ENCODE measurements at regions not wholly inside any gene's neighbourhood (a gene's known extent, or its start where the extent isn't known, plus 50 kb on each side); places are given as distances from the start of the nearest gene placed in this dataset.

DNA sequence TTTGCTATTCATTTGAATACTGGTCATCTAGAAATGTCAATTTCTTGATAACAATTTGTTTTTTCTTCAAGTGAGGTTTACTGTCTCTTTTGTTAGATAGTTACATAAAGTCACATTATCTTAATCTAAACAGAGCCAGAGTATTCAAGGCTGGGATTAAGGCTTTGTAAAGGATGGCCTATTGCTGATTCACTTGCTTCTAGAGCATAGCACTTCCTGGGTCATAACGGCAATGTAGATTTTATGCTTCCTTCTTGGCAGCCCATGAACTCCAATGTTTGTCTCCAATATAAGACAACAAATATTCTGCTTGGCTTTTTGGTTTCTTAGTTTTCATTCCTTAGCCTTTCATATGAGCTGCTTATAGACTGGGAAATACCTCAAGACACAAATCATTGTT lies 2007.9 kb upstream of the CDH6 start:
- TF ChIP-seq TAF1 (IDR thresholded peaks at IDR 0.05; ENCODE audit: low read depth, low read length) (no peak), EZH2 (IDR thresholded peaks at IDR 0.05; ENCODE audit: low read depth, low read length, severe bottlenecking) (no peak), CEBPB (IDR thresholded peaks at IDR 0.05; ENCODE audit: low read depth, low read length) (no peak), EP300 (IDR thresholded peaks at IDR 0.05; ENCODE audit: borderline replicate concordance in 1 of 2, low read depth in 2 of 2, low read length in 2 of 2) (no peak), NRF1 (IDR thresholded peaks at IDR 0.05; ENCODE audit: low read depth, low read length) (no peak), POLR2A (IDR thresholded peaks at IDR 0.05; ENCODE audit: control extremely low read depth in 1 of 2, low read depth in 2 of 2, low read length in 2 of 2) (no peak), BACH1 (IDR thresholded peaks at IDR 0.05; ENCODE audit: low read length) (no peak), RNF2 (IDR thresholded peaks at IDR 0.05; ENCODE audit: borderline replicate concordance, low read depth, low read length, missing control alignments, poor library complexity, severe bottlenecking) (no peak)
- TF ChIP-seq, protein P1, sequence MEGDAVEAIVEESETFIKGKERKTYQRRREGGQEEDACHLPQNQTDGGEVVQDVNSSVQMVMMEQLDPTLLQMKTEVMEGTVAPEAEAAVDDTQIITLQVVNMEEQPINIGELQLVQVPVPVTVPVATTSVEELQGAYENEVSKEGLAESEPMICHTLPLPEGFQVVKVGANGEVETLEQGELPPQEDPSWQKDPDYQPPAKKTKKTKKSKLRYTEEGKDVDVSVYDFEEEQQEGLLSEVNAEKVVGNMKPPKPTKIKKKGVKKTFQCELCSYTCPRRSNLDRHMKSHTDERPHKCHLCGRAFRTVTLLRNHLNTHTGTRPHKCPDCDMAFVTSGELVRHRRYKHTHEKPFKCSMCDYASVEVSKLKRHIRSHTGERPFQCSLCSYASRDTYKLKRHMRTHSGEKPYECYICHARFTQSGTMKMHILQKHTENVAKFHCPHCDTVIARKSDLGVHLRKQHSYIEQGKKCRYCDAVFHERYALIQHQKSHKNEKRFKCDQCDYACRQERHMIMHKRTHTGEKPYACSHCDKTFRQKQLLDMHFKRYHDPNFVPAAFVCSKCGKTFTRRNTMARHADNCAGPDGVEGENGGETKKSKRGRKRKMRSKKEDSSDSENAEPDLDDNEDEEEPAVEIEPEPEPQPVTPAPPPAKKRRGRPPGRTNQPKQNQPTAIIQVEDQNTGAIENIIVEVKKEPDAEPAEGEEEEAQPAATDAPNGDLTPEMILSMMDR (IDR thresholded peaks at IDR 0.05; ENCODE audit: control extremely low read depth in 1 of 3, insufficient read depth in 1 of 3, low read depth in 1 of 3, low read length in 3 of 3): no peak
- TF ChIP-seq, protein P2, sequence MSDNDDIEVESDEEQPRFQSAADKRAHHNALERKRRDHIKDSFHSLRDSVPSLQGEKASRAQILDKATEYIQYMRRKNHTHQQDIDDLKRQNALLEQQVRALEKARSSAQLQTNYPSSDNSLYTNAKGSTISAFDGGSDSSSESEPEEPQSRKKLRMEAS (IDR thresholded peaks at IDR 0.05): no peak

Data from H1 (cell line).